ENCODE measurements at regions not wholly inside any gene's neighbourhood (a gene's known extent, or its start where the extent isn't known, plus 50 kb on each side); places are given as distances from the start of the nearest gene placed in this dataset.

DNA sequence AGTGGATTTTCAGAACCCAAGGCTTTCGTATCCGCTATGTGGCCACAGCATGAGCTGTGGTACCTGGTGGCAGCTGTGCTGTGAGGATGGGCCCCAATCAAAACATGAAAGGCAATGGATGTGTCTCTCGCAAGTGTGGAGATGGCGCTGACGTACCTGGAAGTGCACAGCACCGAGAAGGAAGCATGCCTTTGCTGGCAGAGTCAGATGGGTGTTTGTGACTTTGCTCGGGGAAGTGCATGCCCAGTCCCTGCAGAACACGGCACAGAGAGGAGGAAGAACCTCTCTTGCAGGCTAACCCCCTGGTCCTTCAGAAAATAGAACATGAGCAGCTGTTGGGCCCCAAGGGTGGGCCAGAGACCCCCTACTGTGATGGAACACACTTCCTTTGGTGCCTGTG lies 654.1 kb upstream of the ZWINT start:
- TF ChIP-seq, protein P1, sequence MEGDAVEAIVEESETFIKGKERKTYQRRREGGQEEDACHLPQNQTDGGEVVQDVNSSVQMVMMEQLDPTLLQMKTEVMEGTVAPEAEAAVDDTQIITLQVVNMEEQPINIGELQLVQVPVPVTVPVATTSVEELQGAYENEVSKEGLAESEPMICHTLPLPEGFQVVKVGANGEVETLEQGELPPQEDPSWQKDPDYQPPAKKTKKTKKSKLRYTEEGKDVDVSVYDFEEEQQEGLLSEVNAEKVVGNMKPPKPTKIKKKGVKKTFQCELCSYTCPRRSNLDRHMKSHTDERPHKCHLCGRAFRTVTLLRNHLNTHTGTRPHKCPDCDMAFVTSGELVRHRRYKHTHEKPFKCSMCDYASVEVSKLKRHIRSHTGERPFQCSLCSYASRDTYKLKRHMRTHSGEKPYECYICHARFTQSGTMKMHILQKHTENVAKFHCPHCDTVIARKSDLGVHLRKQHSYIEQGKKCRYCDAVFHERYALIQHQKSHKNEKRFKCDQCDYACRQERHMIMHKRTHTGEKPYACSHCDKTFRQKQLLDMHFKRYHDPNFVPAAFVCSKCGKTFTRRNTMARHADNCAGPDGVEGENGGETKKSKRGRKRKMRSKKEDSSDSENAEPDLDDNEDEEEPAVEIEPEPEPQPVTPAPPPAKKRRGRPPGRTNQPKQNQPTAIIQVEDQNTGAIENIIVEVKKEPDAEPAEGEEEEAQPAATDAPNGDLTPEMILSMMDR (IDR thresholded peaks at IDR 0.05) = no peak
- TF ChIP-seq POLR2A (IDR thresholded peaks at IDR 0.05) (no peak), EP300 (IDR thresholded peaks at IDR 0.05) (no peak), POLR2AphosphoS5 (IDR thresholded peaks at IDR 0.05) (no peak)

All from stomach (tissue), 4 donors.